HepG2 (cell line): ENCODE measurements at regions not wholly inside any gene's neighbourhood (a gene's known extent, or its start where the extent isn't known, plus 50 kb on each side); places are given as distances from the start of the nearest gene placed in this dataset.

ENCODE experiments used
- ATAC-seq: fragments of 200-7000 bp; cut with Tn5 transposase; 3 replicates; pipeline ENCODE4 v1.9.1; 2020; ENCODE audit warnings: mild to moderate bottlenecking, moderate library complexity
- BruUV-seq: library from RNA; stranded (reverse); fragments of 400-500 nt; replicated peaks from 2 replicates; lab custom pipeline; 2021; lab: Mats Ljungman, UMichigan
- CTCF ChIA-PET: fragments of 300-600 bp; formaldehyde crosslinking; extraction: SDS; loops from one replicate; lab custom pipeline; 2021; ENCODE audit warnings: low total read pairs, inconsistent platforms, low intra/inter-chr PET ratio; lab: Yijun Ruan, JAX
- POLR2A ChIA-PET: fragments of 350-600 bp; sonication (Branson Sonifier 250); formaldehyde crosslinking; loops from one replicate; lab custom pipeline; 2020; ENCODE audit warnings: antibody characterized with exemption, inconsistent platforms; lab: Yijun Ruan, JAX
- DNase-seq: peaks from one replicate; pipeline ENCODE4 v3.0.0-alpha.2; 2015; ENCODE audit warnings: low spot score
- FAIRE-seq: peaks from 3 replicates; lab custom pipeline; 2011; peaks lifted over from hg19 to GRCh38; lab: Jason Lieb, UNC
- H2AFZ ChIP-seq: one replicate; pipeline ENCODE4 v1.6.1; 2011; ENCODE audit warnings: low read length, inconsistent platforms
- H3K27ac ChIP-seq: fragments of 300-600 bp; 3 replicates; pipeline ENCODE4 v1.8.0; 2011; ENCODE audit warnings: mixed run types, mild to moderate bottlenecking, mixed read lengths, low read length, inconsistent platforms; ENCODE audit not compliant: insufficient read depth; ENCODE audit errors: extremely low read length
- H3K27me3 ChIP-seq, 2 experiments: fragments of 200-600 bp in 1 of 2; 2 replicates in 1 of 2; 3 replicates in 1 of 2; pipeline versions ENCODE4 v1.6.0 to v1.8.0; 2011; ENCODE audit warnings: low read length in 2 of 2, mild to moderate bottlenecking in 2 of 2, moderate library complexity in 2 of 2, inconsistent platforms in 1 of 2; ENCODE audit not compliant: insufficient read depth in 2 of 2, control insufficient read depth in 1 of 2
- H3K36me3 ChIP-seq, 2 experiments: fragments of 200-600 bp in 1 of 2; replicated peaks in 1 of 2; 2 replicates in 1 of 2; 3 replicates in 1 of 2; pipeline versions ENCODE4 v1.5.1 to v1.8.0; 2011; ENCODE audit warnings: low read length in 2 of 2, inconsistent platforms in 1 of 2; ENCODE audit not compliant: insufficient read depth in 2 of 2, control insufficient read depth in 1 of 2
- H3K4me1 ChIP-seq: 2 replicates; pipeline ENCODE4 v1.5.1; 2012; ENCODE audit warnings: low read length, inconsistent platforms; ENCODE audit not compliant: insufficient read depth
- H3K4me2 ChIP-seq: 2 replicates; pipeline ENCODE4 v1.6.0; 2011; ENCODE audit warnings: low read depth, low read length, inconsistent platforms
- H3K4me3 ChIP-seq, 3 experiments: fragments of 200-600 bp in 1 of 3; sonication (generic), shearing (Covaris generic) in 1 of 3; replicated peaks in 1 of 3; 2 replicates each; pipeline ENCODE4 v1.5.1; 2011 to 2016; ENCODE audit warnings: low read length in 3 of 3, inconsistent platforms in 2 of 3, low read depth in 2 of 3, mild to moderate bottlenecking in 2 of 3, control low read depth in 1 of 3, mixed read lengths in 1 of 3; ENCODE audit not compliant: insufficient read depth in 1 of 3
- H3K79me2 ChIP-seq: one replicate; pipeline ENCODE4 v1.6.1; 2011; ENCODE audit warnings: low read length, inconsistent platforms; ENCODE audit not compliant: insufficient read depth
- H3K9ac ChIP-seq: 2 replicates; pipeline ENCODE4 v1.6.0; 2011; ENCODE audit warnings: mild to moderate bottlenecking, low read depth, low read length, inconsistent platforms; ENCODE audit not compliant: insufficient read depth
- H3K9me3 ChIP-seq: 2 replicates; pipeline ENCODE4 v1.5.1; 2012; ENCODE audit warnings: mild to moderate bottlenecking, low read length
- H4K20me1 ChIP-seq: 2 replicates; pipeline ENCODE4 v1.6.0; 2011; ENCODE audit warnings: inconsistent platforms, mild to moderate bottlenecking, low read length, moderate library complexity; ENCODE audit not compliant: insufficient read depth
- CCAR2 ChIP-seq: fragments of 200-400 bp; formaldehyde crosslinking; optimal IDR thresholded peaks from 2 replicates; pipeline ENCODE3; 2018; ENCODE audit warnings: low read depth, mild to moderate bottlenecking, low read length, moderate library complexity
- FOXK2 ChIP-seq: fragments of 450-650 bp; IDR thresholded peaks from 2 replicates; pipeline ENCODE4 v1.6.1; 2016
- PHF21A ChIP-seq: sonication (generic); formaldehyde crosslinking; IDR thresholded peaks from 2 replicates; pipeline ENCODE4 v1.5.0; 2020; ENCODE audit warnings: mild to moderate bottlenecking, missing genetic modification reagents
- PRDM10 ChIP-seq: sonication (generic); formaldehyde crosslinking; IDR thresholded peaks from 2 replicates; pipeline ENCODE4 v1.4.0; 2020; ENCODE audit warnings: low read depth, missing genetic modification reagents
- RARG ChIP-seq: sonication (generic); formaldehyde crosslinking; IDR thresholded peaks from 2 replicates; pipeline ENCODE4 v1.4.0; 2020; ENCODE audit warnings: low read depth, mild to moderate bottlenecking, missing genetic modification reagents
- U2AF2 ChIP-seq: fragments of 200-400 bp; formaldehyde crosslinking; IDR thresholded peaks from 2 replicates; pipeline ENCODE4 v1.6.1; 2017; ENCODE audit warnings: low read depth, mild to moderate bottlenecking, low read length
- ZNF136 ChIP-seq: sonication (generic); formaldehyde crosslinking; IDR thresholded peaks from 2 replicates; pipeline ENCODE4 v1.8.1; 2022; ENCODE audit warnings: low read depth, mild to moderate bottlenecking, moderate library complexity, missing genetic modification reagents
- ZNF296 ChIP-seq: sonication (generic); formaldehyde crosslinking; conservative IDR thresholded peaks from 2 replicates; pipeline ENCODE4 v1.5.0; 2020; ENCODE audit warnings: mild to moderate bottlenecking, missing genetic modification reagents
- ZNF329 ChIP-seq: sonication (generic); formaldehyde crosslinking; IDR thresholded peaks from 2 replicates; pipeline ENCODE4 v1.9.0; 2021; ENCODE audit warnings: low read depth, mild to moderate bottlenecking, missing genetic modification reagents
- ZNF569 ChIP-seq: sonication (generic); formaldehyde crosslinking; IDR thresholded peaks from 2 replicates; pipeline ENCODE4 v1.5.0; 2020; ENCODE audit warnings: mild to moderate bottlenecking, missing genetic modification reagents, moderate library complexity, borderline replicate concordance
- ZNF629 ChIP-seq: sonication (generic); formaldehyde crosslinking; conservative IDR thresholded peaks from 2 replicates; pipeline ENCODE4 v1.5.0; 2020; ENCODE audit warnings: missing genetic modification reagents
- ZNF761 ChIP-seq: sonication (generic); formaldehyde crosslinking; conservative IDR thresholded peaks from 2 replicates; pipeline ENCODE4 v1.4.0; 2020; ENCODE audit warnings: mild to moderate bottlenecking, missing genetic modification reagents
- in situ Hi-C: cut with HindIII; loops from 2 replicates; pipeline ENCODE4 v1.10.0; 2017; ENCODE audit warnings: low pct_unique_long_range_greater_than_20kb; ENCODE audit not compliant: extremely low pct_ligation_motif_present
- intact Hi-C: fragments of 100-400 bp; cut with micrococcal nuclease; formaldehyde crosslinking; loops from one replicate; pipeline ENCODE4 v1.10.0; 2022; ENCODE audit not compliant: unreplicated experiment
- TF ChIP-seq, protein P1 (sequence below): sonication (generic); formaldehyde crosslinking; IDR thresholded peaks from 2 replicates; pipeline ENCODE4 v1.8.0; 2022; ENCODE audit warnings: missing genetic modification reagents, mild to moderate bottlenecking, inconsistent platforms, borderline replicate concordance
- TF ChIP-seq, protein P2 (sequence below): sonication (generic); formaldehyde crosslinking; IDR thresholded peaks from 2 replicates; pipeline ENCODE4 v1.5.0; 2020; ENCODE audit warnings: mild to moderate bottlenecking, missing genetic modification reagents
- TF ChIP-seq, protein P3 (sequence below): IDR thresholded peaks from 2 replicates; pipeline ENCODE4 v1.6.1; 2012; ENCODE audit warnings: inconsistent platforms

- TF ChIP-seq, protein P1, sequence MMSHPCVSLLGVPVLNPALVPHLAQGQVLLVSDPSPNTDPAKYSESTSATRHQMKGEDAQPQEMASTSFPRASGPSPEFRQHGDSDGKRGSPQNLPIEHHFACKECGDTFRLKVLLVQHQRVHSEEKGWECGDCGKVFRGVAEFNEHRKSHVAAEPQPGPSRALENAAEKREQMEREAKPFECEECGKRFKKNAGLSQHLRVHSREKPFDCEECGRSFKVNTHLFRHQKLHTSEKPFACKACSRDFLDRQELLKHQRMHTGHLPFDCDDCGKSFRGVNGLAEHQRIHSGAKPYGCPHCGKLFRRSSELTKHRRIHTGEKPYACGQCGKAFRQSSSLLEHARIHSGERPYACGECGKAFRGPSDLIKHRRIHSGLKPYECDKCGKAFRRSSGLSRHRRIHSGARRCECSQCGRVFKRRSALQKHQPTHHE (CRISPR knock-in tag): no peak
- TF ChIP-seq RARG (CRISPR knock-in tag) (no peak), PRDM10 (CRISPR knock-in tag) (no peak), ZNF629 (CRISPR knock-in tag) (no peak), ZNF761 (CRISPR knock-in tag) (no peak), CCAR2 (no peak)
- TF ChIP-seq, protein P2, sequence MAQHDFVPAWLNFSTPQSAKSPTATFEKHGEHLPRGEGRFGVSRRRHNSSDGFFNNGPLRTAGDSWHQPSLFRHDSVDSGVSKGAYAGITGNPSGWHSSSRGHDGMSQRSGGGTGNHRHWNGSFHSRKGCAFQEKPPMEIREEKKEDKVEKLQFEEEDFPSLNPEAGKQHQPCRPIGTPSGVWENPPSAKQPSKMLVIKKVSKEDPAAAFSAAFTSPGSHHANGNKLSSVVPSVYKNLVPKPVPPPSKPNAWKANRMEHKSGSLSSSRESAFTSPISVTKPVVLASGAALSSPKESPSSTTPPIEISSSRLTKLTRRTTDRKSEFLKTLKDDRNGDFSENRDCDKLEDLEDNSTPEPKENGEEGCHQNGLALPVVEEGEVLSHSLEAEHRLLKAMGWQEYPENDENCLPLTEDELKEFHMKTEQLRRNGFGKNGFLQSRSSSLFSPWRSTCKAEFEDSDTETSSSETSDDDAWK: no peak
Measured at GRCh38 chr9:13034694-13035002, 244.8 kb downstream of the MPDZ start (continued).

GRCh38 chr9:13035822-13036221 is 243.7 kb downstream of the MPDZ start:
- ChIA-PET POLR2A (no interaction called here), CTCF (no interaction called here)
- Histone ChIP-seq H2AFZ (no peak overlapping the region), H3K4me2 (no peak overlapping the region), H3K36me3 (no peaks in the 10 kb centered on the region), H3K27me3 (no peaks in the 10 kb centered on the region), H3K9me3 (no peaks in the 10 kb centered on the region), H3K4me1 (peaks cover 12% of the 10 kb centered on the region), H4K20me1 (no peaks in the 10 kb centered on the region), H3K9ac (no peak overlapping the region), H3K79me2 (no peaks in the 10 kb centered on the region), H3K4me3 (no peak overlapping the region), H3K27ac (no peak overlapping the region)
- DNase-seq (no peak), ATAC-seq (no peak), FAIRE-seq (no peak)
- no peak for TF ChIP-seq ZNF329 (CRISPR knock-in tag)
- TF ChIP-seq U2AF2: no peak
- TF ChIP-seq FOXK2: no peak
- TF ChIP-seq PHF21A (CRISPR knock-in tag): no peak
- no peak for TF ChIP-seq ZNF296 (CRISPR knock-in tag)
- TF ChIP-seq, protein P3, sequence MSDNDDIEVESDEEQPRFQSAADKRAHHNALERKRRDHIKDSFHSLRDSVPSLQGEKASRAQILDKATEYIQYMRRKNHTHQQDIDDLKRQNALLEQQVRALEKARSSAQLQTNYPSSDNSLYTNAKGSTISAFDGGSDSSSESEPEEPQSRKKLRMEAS: no peak
- TF ChIP-seq ZNF136 (CRISPR knock-in tag): no peak
- no peak for TF ChIP-seq ZNF569 (CRISPR knock-in tag)
- intact Hi-C loops (loop anchor here (2.0 kb wide), 1 partner anchor 1393 kb away; no protein-coding TSS in a partner anchor), in situ Hi-C loops (loop anchor here (25.0 kb wide), 1 partner anchor 1326 kb away; no protein-coding TSS in a partner anchor)
- BruUV-seq: no TSS peak
